SU-DHL-6 (cell line): ENCODE measurements at regions not wholly inside any gene's neighbourhood (a gene's known extent, or its start where the extent isn't known, plus 50 kb on each side); places are given as distances from the start of the nearest gene placed in this dataset.

Source experiments
- CTCF ChIP-seq: fragments of 200-600 bp; sonication (generic); IDR thresholded peaks from one replicate; pipeline ENCODE4 v1.5.1; 2017; ENCODE audit warnings: antibody characterized with exemption, mild to moderate bottlenecking, low read length, moderate library complexity; ENCODE audit not compliant: insufficient read depth, poor library complexity, severe bottlenecking
- EZH2phosphoT487 ChIP-seq: fragments of 200-600 bp; sonication (generic), shearing (Covaris generic); conservative IDR thresholded peaks from 2 replicates; pipeline ENCODE4 v1.6.1; 2018; ENCODE audit warnings: mild to moderate bottlenecking, antibody characterized with exemption, low read length, moderate library complexity, mixed read lengths

- TF ChIP-seq CTCF = no peak
- TF ChIP-seq EZH2phosphoT487 = no peak
Observed at GRCh38 chr4:57442241-57442640, 332.1 kb upstream of the IGFBP7 start.
